A549 (cell line): ENCODE measurements at regions not wholly inside any gene's neighbourhood (a gene's known extent, or its start where the extent isn't known, plus 50 kb on each side); places are given as distances from the start of the nearest gene placed in this dataset.

Experiments used
- CTCF ChIP-seq: fragments of >200 bp; sonication (Bioruptor Twin); formaldehyde crosslinking; IDR thresholded peaks from 3 replicates; pipeline ENCODE4 v1.5.1; 2016
- POLR2A ChIP-seq: IDR thresholded peaks from 2 replicates; pipeline ENCODE4 v1.6.1; 2012; ENCODE audit warnings: mild to moderate bottlenecking, low read length
- REST ChIP-seq: fragments of 200-600 bp; sonication (generic); IDR thresholded peaks from 2 replicates; pipeline ENCODE4 v1.6.1; 2016; ENCODE audit warnings: antibody characterized with exemption, mild to moderate bottlenecking, moderate library complexity

- no peak for TF ChIP-seq POLR2A
- TF ChIP-seq CTCF = no peak
- no peak for TF ChIP-seq REST
Observed at GRCh38 chr18:2028986-2029385, 542.3 kb downstream of the METTL4 start.
